K562 (cell line): ENCODE measurements at regions not wholly inside any gene's neighbourhood (a gene's known extent, or its start where the extent isn't known, plus 50 kb on each side); places are given as distances from the start of the nearest gene placed in this dataset.

ENCODE experiments used
- ATAC-seq: fragments of 200-7000 bp; cut with Tn5 transposase; 3 replicates; pipeline ENCODE4 v1.9.1; 2020; ENCODE audit warnings: moderate library complexity
- BruUV-seq: library from RNA; stranded (reverse); fragments of 400-500 nt; replicated peaks from 2 replicates; lab custom pipeline; 2021; lab: Mats Ljungman, UMichigan
- CTCF ChIA-PET: fragments of 300-600 bp; formaldehyde crosslinking; extraction: SDS; loops from one replicate; lab custom pipeline; 2021; ENCODE audit warnings: low intra/inter-chr PET ratio; lab: Yijun Ruan, JAX
- POLR2A ChIA-PET: fragments of 300-600, 350-650 bp; sonication (Branson Sonifier 250); formaldehyde crosslinking; extraction: SDS; loops from one replicate; lab custom pipeline; 2021; ENCODE audit warnings: antibody characterized with exemption, inconsistent platforms; lab: Yijun Ruan, JAX
- DNase-seq, 4 experiments: peaks; one replicate each; pipeline versions ENCODE4 v3.0.0 to v3.0.0-alpha.2; 2011 to 2018; ENCODE audit warnings: low spot score in 3 of 4, mixed read lengths in 3 of 4; ENCODE audit errors: extremely low read depth in 1 of 4
- FAIRE-seq: peaks from 2 replicates; lab custom pipeline; 2011; peaks lifted over from hg19 to GRCh38; lab: Jason Lieb, UNC
- H2AFZ ChIP-seq: 2 replicates; pipeline ENCODE4 v1.6.0; 2011; ENCODE audit warnings: low read depth, low read length, control low read depth, inconsistent platforms
- H3K27ac ChIP-seq: fragments of 200-600 bp; 3 replicates; pipeline ENCODE4 v1.8.0; 2011; ENCODE audit warnings: low read depth, mild to moderate bottlenecking, control low read depth, inconsistent platforms, low read length, moderate library complexity, mixed read lengths; ENCODE audit errors: extremely low read depth
- H3K27me3 ChIP-seq, 2 experiments: fragments of 300-600 bp in 1 of 2; 2 replicates in 1 of 2; 3 replicates in 1 of 2; pipeline versions ENCODE4 v1.6.0 to v1.8.0; 2011; ENCODE audit warnings: inconsistent platforms in 2 of 2, low read length in 2 of 2, mild to moderate bottlenecking in 1 of 2, mixed read lengths in 1 of 2, moderate library complexity in 1 of 2; ENCODE audit not compliant: control insufficient read depth in 2 of 2, insufficient read depth in 2 of 2
- H3K36me3 ChIP-seq: fragments of 300-600 bp; 3 replicates; pipeline ENCODE4 v1.8.0; 2011; ENCODE audit warnings: mild to moderate bottlenecking, low read length, inconsistent platforms; ENCODE audit not compliant: control insufficient read depth, insufficient read depth
- H3K4me1 ChIP-seq, 2 experiments: fragments of 200-600 bp in 1 of 2; replicated peaks in 1 of 2; 2 replicates in 1 of 2; 3 replicates in 1 of 2; pipeline versions ENCODE4 v1.5.1 to v1.8.0; 2011; ENCODE audit warnings: inconsistent platforms in 2 of 2, low read length in 2 of 2, mild to moderate bottlenecking in 1 of 2, mixed read lengths in 1 of 2, moderate library complexity in 1 of 2; ENCODE audit not compliant: control insufficient read depth in 2 of 2, insufficient read depth in 2 of 2
- H3K4me2 ChIP-seq: 2 replicates; pipeline ENCODE4 v1.6.1; 2011; ENCODE audit warnings: low read length, control low read depth, inconsistent platforms, mixed read lengths; ENCODE audit not compliant: insufficient read depth
- H3K4me3 ChIP-seq: fragments of 200-600 bp; sonication (generic), shearing (Covaris generic); 2 replicates; pipeline ENCODE4 v1.5.1; 2016; ENCODE audit warnings: control low read depth, inconsistent platforms
- H3K79me2 ChIP-seq: fragments of 200-600 bp; 3 replicates; pipeline ENCODE4 v1.8.0; 2011; ENCODE audit warnings: low read length, inconsistent platforms; ENCODE audit not compliant: control insufficient read depth, insufficient read depth
- H3K9ac ChIP-seq, 2 experiments: 2 replicates each; pipeline versions ENCODE4 v1.6.0 to v1.6.1; 2011; ENCODE audit warnings: low read depth in 2 of 2, low read length in 2 of 2, control low read depth in 1 of 2, inconsistent platforms in 1 of 2, mild to moderate bottlenecking in 1 of 2, mixed read lengths in 1 of 2; ENCODE audit not compliant: insufficient read depth in 1 of 2
- H3K9me1 ChIP-seq: one replicate; pipeline ENCODE4 v1.6.0; 2011; ENCODE audit warnings: inconsistent platforms, mild to moderate bottlenecking, low read length, moderate library complexity; ENCODE audit not compliant: control insufficient read depth, insufficient read depth
- H3K9me3 ChIP-seq: replicated peaks from 2 replicates; pipeline ENCODE4 v1.5.1; 2011; ENCODE audit warnings: low read depth, low read length, inconsistent platforms; ENCODE audit not compliant: control insufficient read depth, insufficient read depth
- H4K20me1 ChIP-seq: replicated peaks from 2 replicates; pipeline ENCODE4 v1.6.1; 2011; ENCODE audit warnings: low read length, inconsistent platforms, mixed read lengths; ENCODE audit not compliant: control insufficient read depth, insufficient read depth
- EP300 ChIP-seq: IDR thresholded peaks from 2 replicates; pipeline ENCODE4 v1.6.1; 2012; ENCODE audit warnings: low read length, improper control_type of control experiment
- FOS ChIP-seq: IDR thresholded peaks from 3 replicates; pipeline ENCODE4 v1.6.1; 2011; ENCODE audit not compliant: insufficient read length; ENCODE audit errors: extremely low read depth
- GATAD2B ChIP-seq: fragments of 450-650 bp; IDR thresholded peaks from 2 replicates; pipeline ENCODE4 v1.6.1; 2017; ENCODE audit warnings: mild to moderate bottlenecking, borderline replicate concordance
- HEY1 ChIP-seq: fragments of 250-450 bp; sonication (Bioruptor Pico); IDR thresholded peaks from 2 replicates; pipeline ENCODE4 v1.5.0; 2020; ENCODE audit warnings: mild to moderate bottlenecking, moderate library complexity, borderline replicate concordance
- NFXL1 ChIP-seq: fragments of 450-650 bp; formaldehyde crosslinking; IDR thresholded peaks from 2 replicates; pipeline ENCODE4 v1.4.0; 2021; ENCODE audit warnings: mild to moderate bottlenecking
- PML ChIP-seq: IDR thresholded peaks from 2 replicates; pipeline ENCODE4 v1.6.1; 2012; ENCODE audit warnings: low read length, inconsistent platforms
- PRPF4 ChIP-seq: fragments of 200-400 bp; formaldehyde crosslinking; IDR thresholded peaks from one replicate; pipeline ENCODE4 v1.6.1; 2017; ENCODE audit warnings: low read length, low read depth, mild to moderate bottlenecking; ENCODE audit not compliant: insufficient read depth, poor library complexity, severe bottlenecking
- SETDB1 ChIP-seq: IDR thresholded peaks from one replicate; pipeline ENCODE4 v1.6.1; 2012; ENCODE audit warnings: low read length, control low read depth, inconsistent platforms
- SUPT5H ChIP-seq: fragments of 450-650 bp; IDR thresholded peaks from 2 replicates; pipeline ENCODE4 v1.6.1; 2016
- ZBTB8A ChIP-seq: fragments of 450-650 bp; IDR thresholded peaks from 2 replicates; pipeline ENCODE4 v1.6.1; 2018; ENCODE audit warnings: mild to moderate bottlenecking, moderate library complexity; ENCODE audit not compliant: partially characterized antibody
- ZKSCAN8 ChIP-seq: fragments of 200-800 bp; sonication (Bioruptor generic); IDR thresholded peaks from 2 replicates; pipeline ENCODE4 v1.6.1; 2016; ENCODE audit warnings: missing genetic modification characterization, missing compliant biosample characterization
- ZNF12 ChIP-seq: sonication (generic); formaldehyde crosslinking; IDR thresholded peaks from 2 replicates; pipeline ENCODE4 v1.4.0; 2020; ENCODE audit warnings: mild to moderate bottlenecking, missing genetic modification reagents
- ZNF408 ChIP-seq: fragments of 250-450 bp; sonication (Bioruptor Pico); IDR thresholded peaks from 2 replicates; pipeline ENCODE4 v1.4.0; 2020; ENCODE audit warnings: low read depth, mild to moderate bottlenecking, moderate library complexity
- ZNF699 ChIP-seq: fragments of 250-450 bp; sonication (Bioruptor Pico); IDR thresholded peaks from 2 replicates; pipeline ENCODE4 v1.8.0; 2021; ENCODE audit warnings: mild to moderate bottlenecking, moderate library complexity; ENCODE audit not compliant: insufficient replicate concordance
- WGBS: fragments of 100-300 bp; shearing (Covaris generic); methylation state at CpG from one replicate; pipeline ENCODE4 v1.1.6; 2016; ENCODE audit warnings: low coverage, mixed read lengths; ENCODE audit not compliant: insufficient coverage; ENCODE audit errors: missing lambda C conversion rate; 5-methylcytosine and 5-hydroxymethylcytosine counted together
- in situ Hi-C: fragments of 300-500 bp; cut with MboI; formaldehyde crosslinking; loops from 4 replicates; pipeline ENCODE4 v1.15.0; 2018; ENCODE audit warnings: inconsistent platforms, mixed read lengths
- intact Hi-C: fragments of 100-400 bp; cut with micrococcal nuclease; formaldehyde crosslinking; loops from 2 replicates; pipeline ENCODE4 v1.14.2; 2022
- TF ChIP-seq, protein P1 (sequence below): fragments of 200-800 bp; sonication (Bioruptor generic); IDR thresholded peaks from 2 replicates; pipeline ENCODE4 v1.6.1; 2017; ENCODE audit warnings: missing genetic modification characterization, missing compliant biosample characterization
- TF ChIP-seq, protein P2 (sequence below), 2 experiments: fragments of 250-450 bp in 1 of 2; fragments of 450-650 bp in 1 of 2; sonication (Bioruptor Pico) in 1 of 2; IDR thresholded peaks; 2 replicates each; pipeline versions ENCODE4 v1.6.1 to v1.8.0; 2016 to 2021; ENCODE audit warnings: mild to moderate bottlenecking in 2 of 2, moderate library complexity in 2 of 2, missing compliant biosample characterization in 1 of 2, missing genetic modification characterization in 1 of 2
- TF ChIP-seq, protein P3 (sequence below): fragments of 450-650 bp; IDR thresholded peaks from 2 replicates; pipeline ENCODE4 v1.6.1; 2017; ENCODE audit warnings: mild to moderate bottlenecking, moderate library complexity
- TF ChIP-seq, protein P4 (sequence below): fragments of 450-650 bp; IDR thresholded peaks from 2 replicates; pipeline ENCODE4 v1.6.1; 2016

DNA sequence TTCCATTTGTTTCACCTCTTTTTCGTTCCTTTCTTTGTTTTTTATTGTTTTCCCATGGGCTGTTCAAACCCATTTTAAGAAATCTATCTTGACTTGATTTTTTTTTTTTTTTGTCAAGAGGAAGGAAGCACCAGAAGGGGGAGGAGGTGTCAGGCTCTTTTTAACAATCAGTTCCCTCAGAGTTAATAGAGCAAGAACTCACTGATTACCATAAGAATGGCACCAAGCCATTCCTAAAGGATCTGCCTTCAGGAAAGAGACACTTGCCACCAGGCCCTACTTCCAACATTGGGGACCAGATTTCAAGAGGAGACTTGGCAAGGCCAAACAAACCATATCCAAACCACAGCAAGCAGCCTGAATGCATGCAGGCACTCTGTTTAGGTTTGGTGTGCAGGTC, 168.0 kb downstream of the OTOR start (continued):
- TF ChIP-seq, protein P1, sequence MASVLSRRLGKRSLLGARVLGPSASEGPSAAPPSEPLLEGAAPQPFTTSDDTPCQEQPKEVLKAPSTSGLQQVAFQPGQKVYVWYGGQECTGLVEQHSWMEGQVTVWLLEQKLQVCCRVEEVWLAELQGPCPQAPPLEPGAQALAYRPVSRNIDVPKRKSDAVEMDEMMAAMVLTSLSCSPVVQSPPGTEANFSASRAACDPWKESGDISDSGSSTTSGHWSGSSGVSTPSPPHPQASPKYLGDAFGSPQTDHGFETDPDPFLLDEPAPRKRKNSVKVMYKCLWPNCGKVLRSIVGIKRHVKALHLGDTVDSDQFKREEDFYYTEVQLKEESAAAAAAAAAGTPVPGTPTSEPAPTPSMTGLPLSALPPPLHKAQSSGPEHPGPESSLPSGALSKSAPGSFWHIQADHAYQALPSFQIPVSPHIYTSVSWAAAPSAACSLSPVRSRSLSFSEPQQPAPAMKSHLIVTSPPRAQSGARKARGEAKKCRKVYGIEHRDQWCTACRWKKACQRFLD (CRISPR knock-in tag) = no peak
- TF ChIP-seq, protein P2, sequence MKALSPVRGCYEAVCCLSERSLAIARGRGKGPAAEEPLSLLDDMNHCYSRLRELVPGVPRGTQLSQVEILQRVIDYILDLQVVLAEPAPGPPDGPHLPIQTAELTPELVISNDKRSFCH (CRISPR knock-in tag; IDR thresholded peaks at IDR 0.05) = no peak
- TF ChIP-seq, protein P2 (tag; IDR thresholded peaks at IDR 0.05) = no peak
- TF ChIP-seq, all 486 proteins: peak for 0

DNA sequence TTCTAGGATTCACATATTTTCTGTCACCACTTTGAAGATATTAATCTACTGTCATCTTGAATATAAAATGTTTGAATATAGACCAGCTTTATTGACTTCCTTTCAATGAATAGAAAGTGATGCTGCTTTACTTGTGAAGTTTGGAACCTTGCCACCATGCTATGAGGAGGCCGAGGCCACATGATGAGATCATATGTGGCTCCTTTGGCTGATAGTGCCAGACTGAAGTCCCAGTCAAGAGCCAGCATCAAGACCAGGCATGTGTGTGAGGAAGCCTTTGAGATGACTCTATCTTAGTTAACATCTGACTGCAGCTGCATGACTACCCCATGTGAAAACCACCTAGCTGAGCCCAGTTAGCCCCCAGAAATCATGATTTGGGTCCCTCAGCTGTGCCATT, 169.5 kb downstream of the OTOR start:
- Histone ChIP-seq H3K9me3 (no peaks in the 10 kb centered on the region), H4K20me1 (no peaks in the 10 kb centered on the region), H3K4me3 (no peak overlapping the region), H3K4me2 (no peak overlapping the region), H3K9ac (no peak overlapping the region), H3K27ac (no peak overlapping the region), H3K9me1 (no peaks in the 10 kb centered on the region), H3K27me3 (no peaks in the 10 kb centered on the region), H3K36me3 (no peaks in the 10 kb centered on the region), H2AFZ (no peak overlapping the region), H3K79me2 (no peaks in the 10 kb centered on the region), H3K4me1 (no peaks in the 10 kb centered on the region)
- DNase-seq = no peak
- no peak for ATAC-seq
- intact Hi-C loops = no loop called here
- ChIA-PET POLR2A (no interaction called here), CTCF (no interaction called here)
- 11% methylated on average over 1 of the region's 1 CpG for WGBS
- no TSS peak for BruUV-seq
- in situ Hi-C loops = no loop called here
- no peak for FAIRE-seq
- TF ChIP-seq ZNF699 (CRISPR knock-in tag) (no peak), ZBTB8A (no peak), SUPT5H (no peak), ZKSCAN8 (no peak), ZNF12 (CRISPR knock-in tag) (no peak), PRPF4 (no peak), HEY1 (no peak), SETDB1 (no peak), EP300 (no peak), NFXL1 (CRISPR knock-in tag) (no peak), ZNF408 (no peak), GATAD2B (no peak), PML (no peak), FOS (no peak)
- TF ChIP-seq, protein P3, sequence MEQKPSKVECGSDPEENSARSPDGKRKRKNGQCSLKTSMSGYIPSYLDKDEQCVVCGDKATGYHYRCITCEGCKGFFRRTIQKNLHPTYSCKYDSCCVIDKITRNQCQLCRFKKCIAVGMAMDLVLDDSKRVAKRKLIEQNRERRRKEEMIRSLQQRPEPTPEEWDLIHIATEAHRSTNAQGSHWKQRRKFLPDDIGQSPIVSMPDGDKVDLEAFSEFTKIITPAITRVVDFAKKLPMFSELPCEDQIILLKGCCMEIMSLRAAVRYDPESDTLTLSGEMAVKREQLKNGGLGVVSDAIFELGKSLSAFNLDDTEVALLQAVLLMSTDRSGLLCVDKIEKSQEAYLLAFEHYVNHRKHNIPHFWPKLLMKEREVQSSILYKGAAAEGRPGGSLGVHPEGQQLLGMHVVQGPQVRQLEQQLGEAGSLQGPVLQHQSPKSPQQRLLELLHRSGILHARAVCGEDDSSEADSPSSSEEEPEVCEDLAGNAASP = no peak
- TF ChIP-seq, protein P4, sequence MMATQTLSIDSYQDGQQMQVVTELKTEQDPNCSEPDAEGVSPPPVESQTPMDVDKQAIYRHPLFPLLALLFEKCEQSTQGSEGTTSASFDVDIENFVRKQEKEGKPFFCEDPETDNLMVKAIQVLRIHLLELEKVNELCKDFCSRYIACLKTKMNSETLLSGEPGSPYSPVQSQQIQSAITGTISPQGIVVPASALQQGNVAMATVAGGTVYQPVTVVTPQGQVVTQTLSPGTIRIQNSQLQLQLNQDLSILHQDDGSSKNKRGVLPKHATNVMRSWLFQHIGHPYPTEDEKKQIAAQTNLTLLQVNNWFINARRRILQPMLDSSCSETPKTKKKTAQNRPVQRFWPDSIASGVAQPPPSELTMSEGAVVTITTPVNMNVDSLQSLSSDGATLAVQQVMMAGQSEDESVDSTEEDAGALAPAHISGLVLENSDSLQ = no peak
